GM12878 (cell line): ENCODE measurements at regions not wholly inside any gene's neighbourhood (a gene's known extent, or its start where the extent isn't known, plus 50 kb on each side); places are given as distances from the start of the nearest gene placed in this dataset.

ENCODE experiments used
- ATAC-seq: fragments of 200-7000 bp; cut with Tn5 transposase; 3 replicates; pipeline ENCODE4 v1.9.1; 2020; ENCODE audit warnings: mild to moderate bottlenecking, moderate library complexity
- BruUV-seq: library from RNA; stranded (reverse); fragments of 400-500 nt; replicated peaks from 2 replicates; lab custom pipeline; 2021; lab: Mats Ljungman, UMichigan
- CTCF ChIA-PET: fragments of 300-600 bp; sonication (Branson Sonifier 250); formaldehyde crosslinking; extraction: SDS; loops from one replicate; lab custom pipeline; 2021; ENCODE audit warnings: inconsistent platforms; lab: Yijun Ruan, JAX
- POLR2A ChIA-PET: fragments of 350-600 bp; formaldehyde crosslinking; extraction: SDS; loops from one replicate; lab custom pipeline; 2021; ENCODE audit warnings: inconsistent platforms; lab: Charles Lee
- RAD21 ChIA-PET: fragments of 300-600 bp; sonication (Branson Sonifier 250); formaldehyde crosslinking; loops from one replicate; lab custom pipeline; 2023; ENCODE audit warnings: antibody characterized with exemption; ENCODE audit not compliant: unreplicated experiment; lab: Charles Lee
- SMC1A ChIA-PET: fragments of 300-600 bp; sonication (Branson Sonifier 250); formaldehyde crosslinking; loops from one replicate; lab custom pipeline; 2023; ENCODE audit not compliant: unreplicated experiment, uncharacterized antibody; lab: Charles Lee
- DNase-seq: peaks from one replicate; pipeline ENCODE4 v3.0.0-alpha.2; 2011; ENCODE audit warnings: low read depth, low spot score
- FAIRE-seq: peaks from 3 replicates; lab custom pipeline; 2011; peaks lifted over from hg19 to GRCh38; lab: Jason Lieb, UNC
- H2AFZ ChIP-seq: 2 replicates; pipeline ENCODE4 v1.6.0; 2011; ENCODE audit warnings: low read depth, low read length, control low read depth; ENCODE audit not compliant: control insufficient read depth
- H3K27ac ChIP-seq: 2 replicates; pipeline ENCODE4 v1.5.1; 2011; ENCODE audit warnings: control low read depth; ENCODE audit not compliant: control insufficient read depth, insufficient read depth
- H3K27me3 ChIP-seq, 2 experiments: replicated peaks in 1 of 2; 2 replicates each; pipeline versions ENCODE4 v1.6.0 to v1.6.1; 2011; ENCODE audit warnings: low read length in 1 of 2; ENCODE audit not compliant: control insufficient read depth in 2 of 2, insufficient read depth in 2 of 2
- H3K36me3 ChIP-seq, 2 experiments: 2 replicates each; pipeline ENCODE4 v1.5.1; 2011; ENCODE audit warnings: low read length in 1 of 2; ENCODE audit not compliant: control insufficient read depth in 2 of 2, insufficient read depth in 2 of 2
- H3K4me1 ChIP-seq: 2 replicates; pipeline ENCODE4 v1.6.1; 2011; ENCODE audit warnings: mild to moderate bottlenecking, low read length, moderate library complexity, mixed read lengths; ENCODE audit not compliant: control insufficient read depth, insufficient read depth
- H3K4me2 ChIP-seq: 2 replicates; pipeline ENCODE4 v1.6.0; 2011; ENCODE audit warnings: control low read depth; ENCODE audit not compliant: control insufficient read depth, insufficient read depth
- H3K4me3 ChIP-seq: fragments of 200-600 bp; sonication (generic); 2 replicates; pipeline ENCODE4 v1.5.1; 2016
- H3K79me2 ChIP-seq: 2 replicates; pipeline ENCODE4 v1.6.0; 2011; ENCODE audit warnings: low read length; ENCODE audit not compliant: control insufficient read depth, insufficient read depth
- H3K9ac ChIP-seq: 2 replicates; pipeline ENCODE4 v1.8.0; 2011; ENCODE audit warnings: low read length, control low read depth, mixed read lengths; ENCODE audit not compliant: control insufficient read depth, insufficient read depth
- H3K9me3 ChIP-seq: replicated peaks from 3 replicates; pipeline ENCODE4 v1.5.1; 2011; ENCODE audit warnings: mild to moderate bottlenecking, low read length; ENCODE audit not compliant: control insufficient read depth, insufficient read depth
- H4K20me1 ChIP-seq: 2 replicates; pipeline ENCODE4 v1.6.0; 2011; ENCODE audit not compliant: control insufficient read depth, insufficient read depth
- CHD1 ChIP-seq: IDR thresholded peaks from 2 replicates; pipeline ENCODE4 v1.6.1; 2012; ENCODE audit warnings: low read depth, low read length, improper control_type of control experiment
- CHD4 ChIP-seq: fragments of 200-600 bp; sonication (generic); IDR thresholded peaks from 2 replicates; pipeline ENCODE4 v1.6.1; 2016; ENCODE audit warnings: mild to moderate bottlenecking
- CREM ChIP-seq: IDR thresholded peaks from 2 replicates; pipeline ENCODE4 v1.6.1; 2014; ENCODE audit warnings: antibody characterized with exemption, low read depth
- MYC ChIP-seq: IDR thresholded peaks from 2 replicates; pipeline ENCODE4 v1.6.1; 2011; ENCODE audit warnings: mild to moderate bottlenecking, low read length, moderate library complexity, inconsistent platforms; ENCODE audit not compliant: insufficient read depth, insufficient replicate concordance, insufficient read length, severe bottlenecking
- NR2C2 ChIP-seq: IDR thresholded peaks from 2 replicates; pipeline ENCODE4 v1.6.1; 2011; ENCODE audit warnings: borderline replicate concordance, low read depth; ENCODE audit not compliant: control insufficient read depth, insufficient read length
- PAX8 ChIP-seq: fragments of 450-650 bp; IDR thresholded peaks from 2 replicates; pipeline ENCODE4 v1.6.1; 2017; ENCODE audit warnings: mild to moderate bottlenecking, moderate library complexity
- TCF12 ChIP-seq: IDR thresholded peaks from 2 replicates; pipeline ENCODE4 v1.6.1; 2011; ENCODE audit warnings: low read depth, mild to moderate bottlenecking, low read length
- TCF7 ChIP-seq: IDR thresholded peaks from 2 replicates; pipeline ENCODE4 v1.6.1; 2014; ENCODE audit warnings: antibody characterized with exemption, borderline replicate concordance
- ZBTB11 ChIP-seq: fragments of 450-650 bp; formaldehyde crosslinking; IDR thresholded peaks from 2 replicates; pipeline ENCODE4 v1.5.0; 2022; ENCODE audit warnings: mild to moderate bottlenecking, missing genetic modification characterization
- ZSCAN29 ChIP-seq: fragments of 450-650 bp; IDR thresholded peaks from 2 replicates; pipeline ENCODE4 v1.6.1; 2017; ENCODE audit warnings: mild to moderate bottlenecking, moderate library complexity
- WGBS: methylation state at CpG from one replicate; pipeline ENCODE4 v1.1.6; 2016; ENCODE audit warnings: low lambda C conversion rate; ENCODE audit not compliant: insufficient replicate concordance, insufficient coverage; ENCODE audit errors: missing lambda C conversion rate; 5-methylcytosine and 5-hydroxymethylcytosine counted together
- in situ Hi-C: fragments of 300-500 bp; cut with MboI; formaldehyde crosslinking; loops from 9 replicates; pipeline ENCODE4 v1.14.3; 2018; ENCODE audit warnings: mixed read lengths
- intact Hi-C: fragments of 100-400 bp; cut with micrococcal nuclease; formaldehyde crosslinking; loops from one replicate; pipeline ENCODE4 v1.14.2; 2022; ENCODE audit not compliant: unreplicated experiment
- TF ChIP-seq, protein P1 (sequence below): fragments of 450-650 bp; IDR thresholded peaks from 2 replicates; pipeline ENCODE4 v1.6.1; 2017; ENCODE audit warnings: antibody characterized with exemption, mild to moderate bottlenecking, moderate library complexity
- TF ChIP-seq, protein P2 (sequence below): fragments of 150-350 bp; IDR thresholded peaks from 2 replicates; pipeline ENCODE4 v1.6.1; 2014; ENCODE audit warnings: mild to moderate bottlenecking, low read depth, low read length
- TF ChIP-seq, protein P3 (sequence below): fragments of 450-650 bp; IDR thresholded peaks from 2 replicates; pipeline ENCODE4 v1.6.1; 2014; ENCODE audit warnings: mild to moderate bottlenecking

DNA sequence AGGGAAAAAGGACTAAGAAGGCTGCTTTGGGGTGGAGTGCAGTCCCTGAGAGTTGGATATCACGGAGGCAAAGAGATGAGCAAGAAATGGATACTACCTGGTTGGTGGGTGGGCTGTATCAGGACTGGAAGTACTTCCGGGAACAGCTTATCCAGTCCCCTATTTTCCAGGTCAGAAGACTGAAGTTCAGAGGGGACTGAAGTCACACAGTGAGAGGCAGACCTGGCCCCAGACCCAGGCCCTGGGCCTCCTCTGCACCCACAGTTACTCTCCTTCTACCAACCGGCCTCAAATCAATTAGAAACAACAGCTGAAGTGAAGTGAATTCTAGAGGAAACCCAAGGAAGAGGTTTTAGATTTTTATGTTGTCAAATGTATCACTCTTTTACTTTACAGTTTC, 93.6 kb upstream of the ALDH1B1 start:
- H4K20me1 ChIP-seq = no peaks in the 10 kb centered on the region
- no peak overlapping the region for H3K4me3 ChIP-seq
- intact Hi-C loops = no loop called here
- no peaks in the 10 kb centered on the region for H3K79me2 ChIP-seq
- H3K4me1 ChIP-seq = no peaks in the 10 kb centered on the region
- no peaks in the 10 kb centered on the region for H3K9me3 ChIP-seq
- FAIRE-seq (no peak), DNase-seq (no peak), ATAC-seq (no peak)
- POLR2A ChIA-PET = interaction anchor here (1.0 kb wide), 1 partner anchor 160 kb away, joined by 4 read pairs; no protein-coding TSS in a partner anchor
- RAD21 ChIA-PET = interaction anchor here (1.7 kb wide), 1 partner anchor 113 kb away, joined by 4 read pairs; no protein-coding TSS in a partner anchor
- no peak overlapping the region for H2AFZ ChIP-seq
- SMC1A ChIA-PET = interaction anchor here (0.9 to 1.7 kb wide), 5 partner anchors 10 to 137 kb away, joined by 3 to 5 read pairs (median 3); no protein-coding TSS in a partner anchor
- no peak overlapping the region for H3K9ac ChIP-seq
- H3K27ac ChIP-seq = no peak overlapping the region
- CTCF ChIA-PET = interaction anchor here (0.9 to 2.1 kb wide), 3 partner anchors 36 to 497 kb away, joined by 3 to 6 read pairs (median 4); no protein-coding TSS in a partner anchor
- in situ Hi-C loops = no loop called here
- no peaks in the 10 kb centered on the region for H3K36me3 ChIP-seq
- H3K4me2 ChIP-seq = no peak overlapping the region
- H3K27me3 ChIP-seq = no peaks in the 10 kb centered on the region; a peak in 1 of 4 replicates
- BruUV-seq = no TSS peak
- 47% methylated on average over 3 of the region's 3 CpGs for WGBS
- TF ChIP-seq TCF7 (no peak), CHD4 (no peak), MYC (no peak), ZBTB11 (CRISPR knock-in tag) (no peak), TCF12 (no peak), CREM (no peak), CHD1 (no peak), NR2C2 (no peak), ZSCAN29 (no peak), PAX8 (no peak)
- TF ChIP-seq, protein P1, sequence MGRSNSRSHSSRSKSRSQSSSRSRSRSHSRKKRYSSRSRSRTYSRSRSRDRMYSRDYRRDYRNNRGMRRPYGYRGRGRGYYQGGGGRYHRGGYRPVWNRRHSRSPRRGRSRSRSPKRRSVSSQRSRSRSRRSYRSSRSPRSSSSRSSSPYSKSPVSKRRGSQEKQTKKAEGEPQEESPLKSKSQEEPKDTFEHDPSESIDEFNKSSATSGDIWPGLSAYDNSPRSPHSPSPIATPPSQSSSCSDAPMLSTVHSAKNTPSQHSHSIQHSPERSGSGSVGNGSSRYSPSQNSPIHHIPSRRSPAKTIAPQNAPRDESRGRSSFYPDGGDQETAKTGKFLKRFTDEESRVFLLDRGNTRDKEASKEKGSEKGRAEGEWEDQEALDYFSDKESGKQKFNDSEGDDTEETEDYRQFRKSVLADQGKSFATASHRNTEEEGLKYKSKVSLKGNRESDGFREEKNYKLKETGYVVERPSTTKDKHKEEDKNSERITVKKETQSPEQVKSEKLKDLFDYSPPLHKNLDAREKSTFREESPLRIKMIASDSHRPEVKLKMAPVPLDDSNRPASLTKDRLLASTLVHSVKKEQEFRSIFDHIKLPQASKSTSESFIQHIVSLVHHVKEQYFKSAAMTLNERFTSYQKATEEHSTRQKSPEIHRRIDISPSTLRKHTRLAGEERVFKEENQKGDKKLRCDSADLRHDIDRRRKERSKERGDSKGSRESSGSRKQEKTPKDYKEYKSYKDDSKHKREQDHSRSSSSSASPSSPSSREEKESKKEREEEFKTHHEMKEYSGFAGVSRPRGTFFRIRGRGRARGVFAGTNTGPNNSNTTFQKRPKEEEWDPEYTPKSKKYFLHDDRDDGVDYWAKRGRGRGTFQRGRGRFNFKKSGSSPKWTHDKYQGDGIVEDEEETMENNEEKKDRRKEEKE = no peak
- TF ChIP-seq, protein P2, sequence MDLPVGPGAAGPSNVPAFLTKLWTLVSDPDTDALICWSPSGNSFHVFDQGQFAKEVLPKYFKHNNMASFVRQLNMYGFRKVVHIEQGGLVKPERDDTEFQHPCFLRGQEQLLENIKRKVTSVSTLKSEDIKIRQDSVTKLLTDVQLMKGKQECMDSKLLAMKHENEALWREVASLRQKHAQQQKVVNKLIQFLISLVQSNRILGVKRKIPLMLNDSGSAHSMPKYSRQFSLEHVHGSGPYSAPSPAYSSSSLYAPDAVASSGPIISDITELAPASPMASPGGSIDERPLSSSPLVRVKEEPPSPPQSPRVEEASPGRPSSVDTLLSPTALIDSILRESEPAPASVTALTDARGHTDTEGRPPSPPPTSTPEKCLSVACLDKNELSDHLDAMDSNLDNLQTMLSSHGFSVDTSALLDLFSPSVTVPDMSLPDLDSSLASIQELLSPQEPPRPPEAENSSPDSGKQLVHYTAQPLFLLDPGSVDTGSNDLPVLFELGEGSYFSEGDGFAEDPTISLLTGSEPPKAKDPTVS = no peak
- TF ChIP-seq, protein P3, sequence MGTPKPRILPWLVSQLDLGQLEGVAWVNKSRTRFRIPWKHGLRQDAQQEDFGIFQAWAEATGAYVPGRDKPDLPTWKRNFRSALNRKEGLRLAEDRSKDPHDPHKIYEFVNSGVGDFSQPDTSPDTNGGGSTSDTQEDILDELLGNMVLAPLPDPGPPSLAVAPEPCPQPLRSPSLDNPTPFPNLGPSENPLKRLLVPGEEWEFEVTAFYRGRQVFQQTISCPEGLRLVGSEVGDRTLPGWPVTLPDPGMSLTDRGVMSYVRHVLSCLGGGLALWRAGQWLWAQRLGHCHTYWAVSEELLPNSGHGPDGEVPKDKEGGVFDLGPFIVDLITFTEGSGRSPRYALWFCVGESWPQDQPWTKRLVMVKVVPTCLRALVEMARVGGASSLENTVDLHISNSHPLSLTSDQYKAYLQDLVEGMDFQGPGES = no peak
